Spinal cord (tissue), 9 donors: ENCODE measurements at regions not wholly inside any gene's neighbourhood (a gene's known extent, or its start where the extent isn't known, plus 50 kb on each side); places are given as distances from the start of the nearest gene placed in this dataset.

ENCODE experiments used
- DNase-seq, 6 donors: peaks; one replicate each; pipeline versions ENCODE4 v3.0.0 to v3.0.0-alpha.2; 2013 to 2015; ENCODE audit warnings: low spot score in 6 of 6, low read depth in 4 of 6
- H3K27ac ChIP-seq: one replicate; pipeline ENCODE4 v1.5.1; 2013; ENCODE audit warnings: low read depth, low read length, control low read depth
- H3K27me3 ChIP-seq: one replicate; pipeline ENCODE4 v1.6.1; 2013; ENCODE audit warnings: low read length; ENCODE audit not compliant: control insufficient read depth, insufficient read depth
- H3K36me3 ChIP-seq: one replicate; pipeline ENCODE4 v1.6.1; 2013; ENCODE audit warnings: low read length; ENCODE audit not compliant: control insufficient read depth, insufficient read depth
- H3K4me1 ChIP-seq: one replicate; pipeline ENCODE4 v1.6.1; 2013; ENCODE audit warnings: low read length; ENCODE audit not compliant: control insufficient read depth, insufficient read depth
- H3K4me3 ChIP-seq: one replicate; pipeline ENCODE4 v1.5.1; 2013; ENCODE audit warnings: low read depth, low read length, control low read depth
- H3K9me3 ChIP-seq: one replicate; pipeline ENCODE4 v1.6.1; 2013; ENCODE audit warnings: low read length; ENCODE audit not compliant: control insufficient read depth, insufficient read depth
- WGBS: methylation state at CpG from one replicate; pipeline ENCODE4 v1.1.5; 2013; ENCODE audit warnings: missing lambda C conversion rate; ENCODE audit not compliant: insufficient coverage; 5-methylcytosine and 5-hydroxymethylcytosine counted together
- donor health status: healthy.

DNA sequence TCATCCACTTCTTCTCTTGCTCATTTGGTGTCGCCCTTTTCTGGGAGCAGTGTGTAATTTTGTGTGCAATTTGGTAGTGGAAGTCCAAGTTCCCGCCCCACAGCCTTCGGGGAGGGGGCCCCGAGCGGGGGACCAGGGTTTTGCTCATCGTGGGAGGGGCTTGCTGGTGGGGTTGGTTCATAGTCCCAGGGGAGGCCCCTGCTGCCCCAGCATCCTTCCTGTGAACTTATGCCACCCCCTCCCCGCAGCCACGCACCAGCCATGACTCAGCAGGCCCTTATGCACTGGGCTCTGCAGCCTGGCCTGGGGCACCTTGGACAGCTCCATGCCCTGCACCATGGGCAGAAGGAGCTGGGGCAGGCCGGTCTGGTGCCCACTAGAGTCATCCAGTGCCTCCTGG, 1183.6 kb downstream of the BRD1 start:
- no peak for DNase-seq
- WGBS, result 66% methylated on average over 7 of the region's 9 CpGs
- Histone ChIP-seq H3K27me3 (no peaks in the 10 kb centered on the region), H3K9me3 (no peaks in the 10 kb centered on the region), H3K4me3 (no peak overlapping the region), H3K27ac (peak overlapping the region; percentile 40), H3K4me1 (peaks cover 70% of the 10 kb centered on the region), H3K36me3 (peaks cover 71% of the 10 kb centered on the region)

GRCh38 chr22:48643066-48643731, 1184.5 kb downstream of the BRD1 start:
- peaks cover 73% of the 10 kb centered on the region for H3K4me1 ChIP-seq
- no peaks in the 10 kb centered on the region for H3K9me3 ChIP-seq
- H3K27ac ChIP-seq, result peak overlapping the region; percentile 40
- peaks cover 68% of the 10 kb centered on the region for H3K36me3 ChIP-seq
- WGBS, result 87% methylated on average over 20 of the region's 23 CpGs
- DNase-seq, result no peak
- no peaks in the 10 kb centered on the region for H3K27me3 ChIP-seq
- H3K4me3 ChIP-seq, result no peak overlapping the region

DNA sequence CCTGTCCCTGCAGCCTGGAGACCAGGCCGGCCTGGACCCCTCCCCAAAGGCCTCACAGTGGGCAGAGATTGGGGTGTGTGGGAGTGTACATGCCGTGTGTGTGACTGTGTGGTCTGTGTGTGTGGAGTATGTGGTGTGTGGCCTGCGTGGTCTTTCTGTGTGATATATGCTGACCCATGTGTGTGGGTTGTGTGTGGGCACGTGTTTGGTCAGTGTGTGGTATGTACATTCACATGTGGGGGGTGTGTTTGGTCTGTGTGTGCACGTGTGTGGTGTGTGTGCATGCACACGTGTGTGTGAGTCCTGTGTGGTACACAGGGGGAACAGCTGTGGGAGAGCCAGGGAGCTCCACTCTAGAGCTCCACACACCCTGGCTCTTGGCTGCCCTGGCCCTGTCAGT, 1185.1 kb downstream of the BRD1 start:
- Histone ChIP-seq H3K27me3 (no peaks in the 10 kb centered on the region), H3K27ac (no peak overlapping the region), H3K36me3 (peaks cover 61% of the 10 kb centered on the region), H3K4me1 (peaks cover 68% of the 10 kb centered on the region), H3K9me3 (no peaks in the 10 kb centered on the region), H3K4me3 (no peak overlapping the region)
- no peak for DNase-seq
- 87% methylated on average over 6 of the region's 6 CpGs for WGBS

DNA sequence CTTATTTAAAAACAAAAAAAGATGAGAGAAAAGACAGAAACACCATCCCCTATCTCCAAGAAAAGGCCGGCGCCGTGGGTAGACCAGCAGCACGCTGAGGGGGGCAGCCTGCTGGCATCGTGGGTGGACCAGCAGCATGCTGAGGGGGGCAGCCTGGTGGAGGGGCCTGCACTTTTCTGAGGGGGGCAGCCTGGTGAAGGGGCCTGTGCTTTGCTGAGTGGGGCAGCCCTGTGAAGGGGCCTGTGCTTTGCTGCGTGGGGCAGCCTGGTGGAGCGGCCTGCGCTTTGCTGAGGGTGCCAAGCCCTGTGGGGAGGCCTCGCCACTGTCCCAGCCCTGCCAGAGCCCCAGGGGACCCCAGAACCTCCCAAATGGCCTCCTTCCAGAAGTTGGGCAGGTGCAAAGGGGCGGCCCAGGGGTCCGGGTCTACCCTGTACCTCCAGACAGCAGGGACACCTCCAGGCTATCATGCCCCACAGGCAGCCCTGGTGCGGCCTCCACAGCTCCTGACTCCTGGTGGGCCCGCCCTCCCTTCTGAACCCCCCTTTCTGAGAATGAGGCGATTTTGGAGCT, 1185.7 kb downstream of the BRD1 start:
- H3K27me3 ChIP-seq, result no peaks in the 10 kb centered on the region
- H3K27ac ChIP-seq, result peak overlapping the region; percentile 42
- no peak overlapping the region for H3K4me3 ChIP-seq

DNA sequence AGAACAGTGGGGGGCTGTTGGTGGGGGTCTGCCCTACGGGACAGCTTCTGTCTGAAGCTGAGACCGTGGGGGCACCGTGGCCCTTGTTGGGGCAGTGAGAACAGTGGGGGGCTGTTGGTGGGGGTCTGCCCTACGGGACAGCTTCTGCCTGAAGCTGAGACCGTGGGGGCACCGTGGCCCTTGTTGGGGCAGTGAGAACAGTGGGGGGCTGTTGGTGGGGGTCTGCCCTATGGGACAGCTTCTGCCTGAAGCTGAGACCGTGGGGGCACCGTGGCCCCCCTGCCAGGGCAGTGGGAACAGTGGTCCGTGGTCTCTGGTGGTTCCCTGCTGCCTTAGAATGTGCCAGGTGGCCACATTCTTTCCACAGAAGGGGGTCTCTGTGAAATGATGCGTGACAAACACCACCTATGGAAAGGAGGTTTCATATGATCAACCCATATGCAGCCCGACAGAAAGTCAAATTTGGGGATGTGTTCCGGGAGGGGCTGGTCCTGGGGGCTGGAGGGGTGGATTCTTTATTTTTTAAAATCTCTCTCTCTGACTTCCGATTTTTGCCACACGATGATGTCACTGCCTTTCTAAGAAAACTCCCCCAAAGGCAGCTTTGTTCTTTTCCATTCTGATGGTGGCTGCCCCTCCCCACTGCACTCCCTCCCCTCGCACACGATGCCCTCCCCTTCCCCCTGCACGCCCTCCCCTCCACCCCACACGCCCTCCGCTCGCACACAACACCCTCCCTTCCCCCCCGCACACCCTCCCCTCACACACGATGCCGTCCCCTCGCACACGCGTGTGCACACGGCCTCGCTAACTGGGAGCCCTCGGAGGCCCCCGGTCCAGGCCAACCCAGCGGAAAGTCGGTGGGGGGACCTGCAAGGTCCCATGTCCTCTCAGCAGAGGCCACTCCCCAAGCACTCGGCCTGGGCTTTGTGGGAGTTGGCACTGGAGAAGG, 1186.5 kb downstream of the BRD1 start:
- no peaks in the 10 kb centered on the region for H3K27me3 ChIP-seq
- peak overlapping the region; percentile 74 for H3K27ac ChIP-seq
- H3K4me3 ChIP-seq, result no peak overlapping the region
- DNase-seq, result peak in 2 of 6 donors; percentile 37 to 58
- peaks cover 54% of the 10 kb centered on the region for H3K36me3 ChIP-seq
- peaks cover 80% of the 10 kb centered on the region for H3K4me1 ChIP-seq
- H3K9me3 ChIP-seq, result no peaks in the 10 kb centered on the region
- WGBS, result 21% methylated on average over 15 of the region's 33 CpGs

More for the DNA sequence above, 1185.7 kb downstream of the BRD1 start:
- DNase-seq, result no peak
- peaks cover 56% of the 10 kb centered on the region for H3K36me3 ChIP-seq
- H3K9me3 ChIP-seq, result no peaks in the 10 kb centered on the region
- H3K4me1 ChIP-seq, result peaks cover 73% of the 10 kb centered on the region
- WGBS, result 83% methylated on average over 10 of the region's 14 CpGs

DNA sequence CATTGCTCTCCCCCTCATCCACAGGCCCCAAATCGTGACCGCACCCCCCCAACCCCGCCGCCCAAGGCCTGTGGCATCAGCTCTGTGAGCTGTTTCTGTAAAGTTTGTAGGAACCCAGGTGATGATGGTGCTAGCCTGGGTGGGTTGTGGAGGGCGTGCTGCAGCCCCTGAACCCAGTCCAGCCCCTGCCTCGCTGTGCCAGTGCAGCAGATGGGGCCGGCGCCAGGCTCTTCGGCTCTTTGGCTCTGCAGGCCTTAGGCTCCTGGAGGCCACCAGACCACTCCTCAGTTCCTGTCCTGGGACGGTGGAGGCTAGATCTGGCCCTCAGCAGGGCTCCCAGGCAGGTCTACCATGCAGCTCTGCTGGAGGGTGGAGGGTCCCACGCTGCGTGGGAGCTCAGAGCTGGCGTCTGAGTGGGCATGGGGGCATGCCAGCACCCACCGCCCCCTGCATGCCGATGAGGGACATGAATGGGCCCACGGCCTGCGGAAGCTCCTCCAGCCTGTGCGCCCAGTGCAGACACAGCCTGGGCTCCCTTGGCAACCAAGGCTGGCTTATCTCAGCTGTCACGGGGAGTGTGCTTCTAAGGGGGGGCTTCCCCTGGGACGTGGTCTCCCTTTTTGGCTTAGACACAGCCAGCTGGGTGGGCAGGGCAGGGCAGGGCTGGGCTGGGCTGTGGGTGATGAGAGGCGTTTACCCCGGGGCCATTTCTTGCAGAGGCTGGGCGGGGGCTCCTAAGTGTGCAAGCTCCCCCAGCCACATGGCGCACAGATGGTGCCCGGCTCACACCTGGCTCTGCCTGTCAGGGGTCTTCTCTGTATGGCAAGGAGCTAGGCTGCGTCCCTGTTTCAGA, 1187.6 kb downstream of the BRD1 start:
- Histone ChIP-seq H3K4me3 (no peak overlapping the region), H3K27ac (peak overlapping the region; percentile 33), H3K36me3 (peaks cover 56% of the 10 kb centered on the region), H3K27me3 (no peaks in the 10 kb centered on the region), H3K9me3 (no peaks in the 10 kb centered on the region), H3K4me1 (peaks cover 86% of the 10 kb centered on the region)
- 45% methylated on average over 22 of the region's 26 CpGs for WGBS
- DNase-seq, result peak in 2 of 6 donors; percentile 53 to 67

GRCh38 chr22:48639021-48639795, 1188.5 kb downstream of the BRD1 start:
- H3K27ac ChIP-seq, result no peak overlapping the region
- no peaks in the 10 kb centered on the region for H3K9me3 ChIP-seq
- H3K36me3 ChIP-seq, result peaks cover 54% of the 10 kb centered on the region
- DNase-seq, result no peak
- WGBS, result 80% methylated on average over 18 of the region's 19 CpGs
- no peaks in the 10 kb centered on the region for H3K27me3 ChIP-seq
- no peak overlapping the region for H3K4me3 ChIP-seq
- H3K4me1 ChIP-seq, result peaks cover 83% of the 10 kb centered on the region

- H3K36me3 ChIP-seq, result peaks cover 43% of the 10 kb centered on the region
- 77% methylated on average over 15 of the region's 16 CpGs for WGBS
- peaks cover 80% of the 10 kb centered on the region for H3K4me1 ChIP-seq
- H3K27ac ChIP-seq, result no peak overlapping the region
- H3K4me3 ChIP-seq, result no peak overlapping the region
- no peak for DNase-seq
- H3K27me3 ChIP-seq, result no peaks in the 10 kb centered on the region
- H3K9me3 ChIP-seq, result no peaks in the 10 kb centered on the region
These were observed 1190.4 kb downstream of the BRD1 start for GRCh38 chr22:48637231-48637630.
